ENCODE measurements at regions not wholly inside any gene's neighbourhood (a gene's known extent, or its start where the extent isn't known, plus 50 kb on each side); places are given as distances from the start of the nearest gene placed in this dataset.
"Not testable (repeated sequence)": the region's sequence is repeated elsewhere in the genome, so short reads cannot be mapped to it uniquely, and the experiment has no call there.

GRCh38 chr7:25735674-25736242 is 416.2 kb upstream of the NFE2L3 start:
- no peaks in the 10 kb centered on the region for H3K9me3 ChIP-seq
- intact Hi-C loops (cut with DNase I), result no loop called here
- no peak for ATAC-seq

GRCh38 chr7:25738528-25738927 is 413.5 kb upstream of the NFE2L3 start:
- DNase-seq (no peak), ATAC-seq (no peak)
- intact Hi-C loops (cut with DNase I), result no loop called here
- no peaks in the 10 kb centered on the region for H3K9me3 ChIP-seq
- no peaks in the 10 kb centered on the region for H3K4me1 ChIP-seq
- no peaks in the 10 kb centered on the region for H3K27me3 ChIP-seq (ENCODE audit: low read depth)
- TF ChIP-seq CTCF (IDR thresholded peaks at IDR 0.05), result no peak
- H3K27ac ChIP-seq, result no peak overlapping the region
- H3K36me3 ChIP-seq, result no peaks in the 10 kb centered on the region
- no peak overlapping the region for H3K4me3 ChIP-seq

More at GRCh38 chr7:25735674-25736242, 416.2 kb upstream of the NFE2L3 start:
- TF ChIP-seq CTCF (IDR thresholded peaks at IDR 0.05), result no peak
- H3K27me3 ChIP-seq (ENCODE audit: low read depth), result no peaks in the 10 kb centered on the region
- no peaks in the 10 kb centered on the region for H3K36me3 ChIP-seq
- DNase-seq, result no peak
- no peak overlapping the region for H3K4me3 ChIP-seq
- no peak overlapping the region for H3K27ac ChIP-seq
- H3K4me1 ChIP-seq, result no peaks in the 10 kb centered on the region

- H3K4me1 ChIP-seq, result no peaks in the 10 kb centered on the region
- no peaks in the 10 kb centered on the region for H3K27me3 ChIP-seq (ENCODE audit: low read depth)
- H3K4me3 ChIP-seq, result no peak overlapping the region
- no peak overlapping the region for H3K27ac ChIP-seq
- no peak for DNase-seq
- peak in 1 of 2 donors; percentile 43 for ATAC-seq
- intact Hi-C loops (cut with DNase I), result no loop called here
- no peaks in the 10 kb centered on the region for H3K9me3 ChIP-seq
- no peaks in the 10 kb centered on the region for H3K36me3 ChIP-seq
- no peak for TF ChIP-seq CTCF (IDR thresholded peaks at IDR 0.05)
These were observed 412.9 kb upstream of the NFE2L3 start for GRCh38 chr7:25739143-25739542.

- TF ChIP-seq CTCF (IDR thresholded peaks at IDR 0.05), result no peak
- no peak for DNase-seq
- ATAC-seq, result no peak
These were observed 409.7 kb upstream of the NFE2L3 start for GRCh38 chr7:25742316-25742715.

GRCh38 chr7:25743670-25744451 is 408.1 kb upstream of the NFE2L3 start:
- DNase-seq; H3K27me3 ChIP-seq (ENCODE audit: low read depth); ATAC-seq; intact Hi-C loops (cut with DNase I); H3K4me1 ChIP-seq; H3K36me3 ChIP-seq; H3K4me3 ChIP-seq; H3K27ac ChIP-seq; H3K9me3 ChIP-seq: not testable (repeated sequence)

More at GRCh38 chr7:25742316-25742715, 409.7 kb upstream of the NFE2L3 start:
- Histone ChIP-seq H3K4me1 (no peaks in the 10 kb centered on the region), H3K27me3 (ENCODE audit: low read depth) (no peaks in the 10 kb centered on the region), H3K4me3 (no peak overlapping the region), H3K36me3 (no peaks in the 10 kb centered on the region), H3K9me3 (no peaks in the 10 kb centered on the region), H3K27ac (no peak overlapping the region)
- intact Hi-C loops (cut with DNase I), result no loop called here

Data from lower lobe of right lung (tissue), 2 donors.